HCT116 (cell line): ENCODE measurements at regions not wholly inside any gene's neighbourhood (a gene's known extent, or its start where the extent isn't known, plus 50 kb on each side); places are given as distances from the start of the nearest gene placed in this dataset.

Experiments used
- POLR2A ChIP-seq: IDR thresholded peaks from 2 replicates; pipeline ENCODE4 v1.7.0; 2011; ENCODE audit warnings: borderline replicate concordance; ENCODE audit not compliant: insufficient read depth, insufficient read length; ENCODE audit errors: extremely low read depth
- YY1 ChIP-seq: IDR thresholded peaks from 2 replicates; pipeline ENCODE4 v1.6.1; 2011; ENCODE audit warnings: low read length, low read depth, moderate library complexity, mild to moderate bottlenecking; ENCODE audit not compliant: insufficient replicate concordance; ENCODE audit errors: extremely low read depth
- TF ChIP-seq, protein P1 (sequence below), 3 experiments: fragments of 200-600 bp in 1 of 3; sonication (generic) in 1 of 3; IDR thresholded peaks in 2 of 3; conservative IDR thresholded peaks in 1 of 3; 2 replicates each; pipeline ENCODE4 v1.5.1; 2012 to 2017; ENCODE audit warnings: low read depth in 2 of 3, low read length in 2 of 3, antibody characterized with exemption in 1 of 3, borderline replicate concordance in 1 of 3, control low read depth in 1 of 3, mild to moderate bottlenecking in 1 of 3, mixed read lengths in 1 of 3, mixed run types in 1 of 3, moderate library complexity in 1 of 3; ENCODE audit not compliant: insufficient read depth in 1 of 3

DNA sequence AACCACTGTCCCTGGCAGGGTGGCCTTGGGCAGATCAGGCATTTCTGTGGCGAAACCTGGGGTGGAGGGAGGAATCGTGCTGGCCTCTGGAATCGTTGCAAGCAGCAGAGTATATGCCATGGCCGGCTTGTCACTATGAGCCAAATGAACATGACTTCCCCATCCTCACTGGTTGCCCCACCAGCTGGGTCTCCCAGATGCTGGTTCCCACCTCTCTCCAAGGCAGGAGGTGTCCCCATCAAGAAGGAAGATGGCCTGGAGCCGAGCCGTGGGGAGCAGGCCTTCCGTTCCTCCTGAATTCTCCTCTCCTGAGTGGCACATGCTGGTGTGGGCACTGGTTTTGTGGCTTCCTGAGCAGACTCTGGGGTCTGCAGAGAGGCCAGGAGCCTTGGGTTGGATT, 60.2 kb upstream of the ACTRT2 start:
- TF ChIP-seq POLR2A (no peak), YY1 (no peak)
- TF ChIP-seq, protein P1, sequence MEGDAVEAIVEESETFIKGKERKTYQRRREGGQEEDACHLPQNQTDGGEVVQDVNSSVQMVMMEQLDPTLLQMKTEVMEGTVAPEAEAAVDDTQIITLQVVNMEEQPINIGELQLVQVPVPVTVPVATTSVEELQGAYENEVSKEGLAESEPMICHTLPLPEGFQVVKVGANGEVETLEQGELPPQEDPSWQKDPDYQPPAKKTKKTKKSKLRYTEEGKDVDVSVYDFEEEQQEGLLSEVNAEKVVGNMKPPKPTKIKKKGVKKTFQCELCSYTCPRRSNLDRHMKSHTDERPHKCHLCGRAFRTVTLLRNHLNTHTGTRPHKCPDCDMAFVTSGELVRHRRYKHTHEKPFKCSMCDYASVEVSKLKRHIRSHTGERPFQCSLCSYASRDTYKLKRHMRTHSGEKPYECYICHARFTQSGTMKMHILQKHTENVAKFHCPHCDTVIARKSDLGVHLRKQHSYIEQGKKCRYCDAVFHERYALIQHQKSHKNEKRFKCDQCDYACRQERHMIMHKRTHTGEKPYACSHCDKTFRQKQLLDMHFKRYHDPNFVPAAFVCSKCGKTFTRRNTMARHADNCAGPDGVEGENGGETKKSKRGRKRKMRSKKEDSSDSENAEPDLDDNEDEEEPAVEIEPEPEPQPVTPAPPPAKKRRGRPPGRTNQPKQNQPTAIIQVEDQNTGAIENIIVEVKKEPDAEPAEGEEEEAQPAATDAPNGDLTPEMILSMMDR (IDR thresholded peaks at IDR 0.05 in 2 of 3, conservative IDR thresholded peaks at IDR 0.05 in 1 of 3; ENCODE audit: borderline replicate concordance in 1 of 3, insufficient read depth in 1 of 3, low read depth in 2 of 3, low read length in 2 of 3), result no peak
